ENCODE measurements at regions not wholly inside any gene's neighbourhood (a gene's known extent, or its start where the extent isn't known, plus 50 kb on each side); places are given as distances from the start of the nearest gene placed in this dataset.

DNA sequence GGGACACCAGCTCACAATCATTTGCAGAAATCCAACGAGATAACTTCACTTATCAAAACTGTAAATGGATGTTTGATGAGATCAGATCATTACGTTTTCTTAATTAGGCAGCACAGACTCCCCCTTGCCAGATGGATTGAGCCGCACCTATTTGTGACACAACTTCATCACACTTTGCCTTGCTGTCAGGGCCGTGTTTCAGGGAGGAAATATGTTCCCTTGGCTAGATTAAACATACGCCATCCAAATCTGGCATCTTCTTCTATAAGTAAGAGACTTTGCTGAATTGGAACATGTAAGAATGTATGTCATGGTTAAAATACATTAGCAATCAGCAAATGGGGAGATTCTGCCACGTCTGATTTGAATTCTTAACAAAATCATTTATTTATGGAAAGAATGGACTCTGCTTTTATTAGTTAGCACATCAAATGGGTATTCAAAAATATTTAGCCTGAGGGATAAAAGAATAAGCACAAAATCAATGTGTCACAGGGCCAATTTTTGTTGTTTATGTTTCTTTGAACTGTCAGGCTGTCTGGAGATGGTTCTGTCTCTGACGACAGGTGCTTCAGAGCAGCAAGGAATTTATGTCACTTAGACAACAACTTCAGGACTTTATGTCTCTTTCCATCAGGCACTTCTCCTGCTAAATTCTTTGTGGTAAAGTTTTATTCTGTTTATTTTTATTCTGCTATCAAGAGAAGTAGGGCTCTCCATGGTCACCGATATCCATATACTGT, 326.1 kb upstream of the NCAM1 start:
- TF ChIP-seq GATA2 (IDR thresholded peaks at IDR 0.05; ENCODE audit: insufficient read depth, insufficient read length, low read depth, low read length) (no peak), CTCF (IDR thresholded peaks at IDR 0.05; ENCODE audit: extremely low read depth in 1 of 2, insufficient read depth in 1 of 2, low read depth in 1 of 2, low read length in 2 of 2) (no peak), EZH2 (IDR thresholded peaks at IDR 0.05; ENCODE audit: borderline replicate concordance, low read depth, low read length, severe bottlenecking) (no peak), JUN (IDR thresholded peaks at IDR 0.05; ENCODE audit: borderline replicate concordance, insufficient read depth, insufficient read length, low read depth) (no peak), POLR2AphosphoS5 (IDR thresholded peaks at IDR 0.05; ENCODE audit: insufficient read depth, low read depth, low read length) (no peak), POLR2A (IDR thresholded peaks at IDR 0.05; ENCODE audit: low read depth, low read length) (no peak), MAX (IDR thresholded peaks at IDR 0.05; ENCODE audit: insufficient read depth, insufficient read length) (no peak), MYC (IDR thresholded peaks at IDR 0.05; ENCODE audit: low read depth, low read length) (no peak), FOS (IDR thresholded peaks at IDR 0.05; ENCODE audit: borderline replicate concordance, insufficient read depth, low read length) (no peak)
